ENCODE measurements at regions not wholly inside any gene's neighbourhood (a gene's known extent, or its start where the extent isn't known, plus 50 kb on each side); places are given as distances from the start of the nearest gene placed in this dataset.

- TF ChIP-seq CTCF (IDR thresholded peaks at IDR 0.05) = no peak
- TF ChIP-seq EZH2 (IDR thresholded peaks at IDR 0.05) = no peak
- no peak for TF ChIP-seq EZH2phosphoT487 (IDR thresholded peaks at IDR 0.05)
Observed at GRCh38 chr18:43686709-43687108, 409.4 kb upstream of the SYT4 start.

Measured in neural progenitor cell (in vitro differentiated cells).